Keratinocyte (primary cell): ENCODE measurements at regions not wholly inside any gene's neighbourhood (a gene's known extent, or its start where the extent isn't known, plus 50 kb on each side); places are given as distances from the start of the nearest gene placed in this dataset.

Experiments used
- DNase-seq: peaks from one replicate; pipeline ENCODE4 v3.0.0-alpha.2; 2011; ENCODE audit warnings: low read depth, missing footprints, low spot score
- FAIRE-seq: peaks from 2 replicates; lab custom pipeline; 2011; peaks lifted over from hg19 to GRCh38; lab: Jason Lieb, UNC
- H2AFZ ChIP-seq: 2 replicates; pipeline ENCODE4 v1.6.0; 2012; ENCODE audit warnings: low read length, control low read depth, inconsistent platforms; ENCODE audit not compliant: control insufficient read depth
- H3K27ac ChIP-seq: 2 replicates; pipeline ENCODE4 v1.5.1; 2011; ENCODE audit warnings: low read length; ENCODE audit not compliant: control insufficient read depth, insufficient read depth
- H3K27me3 ChIP-seq: 3 replicates; pipeline ENCODE4 v1.6.0; 2011; ENCODE audit warnings: low read length; ENCODE audit not compliant: control insufficient read depth, insufficient read depth; ENCODE audit errors: extremely low read depth
- H3K36me3 ChIP-seq, 2 experiments: 2 replicates in 1 of 2; 3 replicates in 1 of 2; pipeline ENCODE4 v1.5.1; 2011; ENCODE audit warnings: low read length in 2 of 2, mild to moderate bottlenecking in 1 of 2; ENCODE audit not compliant: control insufficient read depth in 2 of 2, insufficient read depth in 2 of 2; ENCODE audit errors: extremely low read depth in 1 of 2
- H3K4me1 ChIP-seq: 3 replicates; pipeline ENCODE4 v1.5.1; 2011; ENCODE audit warnings: low read length; ENCODE audit not compliant: control insufficient read depth, insufficient read depth; ENCODE audit errors: extremely low read depth
- H3K4me2 ChIP-seq: 3 replicates; pipeline ENCODE4 v1.6.0; 2011; ENCODE audit warnings: low read depth, low read length; ENCODE audit not compliant: control insufficient read depth, insufficient read depth; ENCODE audit errors: extremely low read depth
- H3K4me3 ChIP-seq, 3 experiments: fragments of 200-600 bp in 1 of 3; sonication (generic) in 1 of 3; 2 replicates in 2 of 3; 3 replicates in 1 of 3; pipeline ENCODE4 v1.5.1; 2011 to 2016; ENCODE audit warnings: low read length in 3 of 3, mild to moderate bottlenecking in 3 of 3, control low read depth in 2 of 3, inconsistent platforms in 1 of 3, low read depth in 1 of 3, mixed read lengths in 1 of 3, mixed run types in 1 of 3, moderate library complexity in 1 of 3; ENCODE audit not compliant: control insufficient read depth in 2 of 3, insufficient read depth in 2 of 3; ENCODE audit errors: extremely low read depth in 1 of 3
- H3K79me2 ChIP-seq: 2 replicates; pipeline ENCODE4 v1.6.0; 2012; ENCODE audit warnings: low read length; ENCODE audit not compliant: control insufficient read depth, insufficient read depth
- H3K9ac ChIP-seq: 3 replicates; pipeline ENCODE4 v1.6.0; 2011; ENCODE audit warnings: low read length; ENCODE audit not compliant: control insufficient read depth, insufficient read depth; ENCODE audit errors: extremely low read depth
- H3K9me1 ChIP-seq: 3 replicates; pipeline ENCODE4 v1.6.0; 2011; ENCODE audit warnings: low read length; ENCODE audit not compliant: control insufficient read depth, insufficient read depth; ENCODE audit errors: extremely low read depth
- H3K9me3 ChIP-seq: 2 replicates; pipeline ENCODE4 v1.5.1; 2012; ENCODE audit warnings: low read depth, low read length; ENCODE audit not compliant: control insufficient read depth
- H4K20me1 ChIP-seq: 3 replicates; pipeline ENCODE4 v1.6.0; 2011; ENCODE audit warnings: low read length; ENCODE audit not compliant: control insufficient read depth, insufficient read depth; ENCODE audit errors: extremely low read depth
- EZH2 ChIP-seq: IDR thresholded peaks from one replicate; pipeline ENCODE4 v1.6.1; 2012; ENCODE audit warnings: inconsistent platforms, mild to moderate bottlenecking, low read length, moderate library complexity
- dilution Hi-C: fragments of 300-500 bp; cut with MboI; formaldehyde crosslinking; loops from one replicate; pipeline ENCODE4 v1.7.0; 2020; ENCODE audit warnings: low sequenced_read_pairs; ENCODE audit not compliant: extremely low pct_ligation_motif_present
- TF ChIP-seq, protein P1 (sequence below), 3 experiments: IDR thresholded peaks in 1 of 3; conservative IDR thresholded peaks in 1 of 3; optimal IDR thresholded peaks in 1 of 3; 2 replicates in 2 of 3; 3 replicates in 1 of 3; pipeline versions ENCODE3 to v1.5.1; 2011; ENCODE audit warnings: low read length in 3 of 3, mild to moderate bottlenecking in 3 of 3, moderate library complexity in 2 of 3, control low read depth in 1 of 3, inconsistent platforms in 1 of 3; ENCODE audit not compliant: insufficient read depth in 2 of 3; ENCODE audit errors: extremely low read depth in 1 of 3

DNA sequence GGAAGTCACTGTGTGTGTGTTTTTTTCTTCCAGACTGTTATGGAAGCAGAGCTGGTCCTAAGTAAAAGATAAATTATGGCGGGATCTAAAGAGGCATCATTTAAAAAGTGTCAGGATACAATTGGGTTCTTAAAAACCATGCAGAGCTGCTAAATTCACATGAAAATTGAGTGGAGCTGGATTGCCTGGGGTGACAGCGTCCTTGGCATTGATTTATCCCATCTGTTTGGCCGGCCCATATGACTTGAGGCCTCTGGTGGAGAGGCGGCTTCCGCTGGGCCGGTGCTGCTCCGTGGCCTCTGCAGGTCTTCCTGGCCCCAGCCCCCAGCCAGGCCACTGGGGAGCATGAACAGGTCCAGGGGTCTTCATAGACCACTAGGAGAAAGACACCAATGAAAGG, 165.5 kb downstream of the GLI2 start:
- Histone ChIP-seq H3K9ac (no peak overlapping the region), H3K4me3 (no peak overlapping the region), H3K9me3 (no peaks in the 10 kb centered on the region), H3K4me2 (no peak overlapping the region), H2AFZ (no peak overlapping the region), H3K79me2 (no peaks in the 10 kb centered on the region), H3K4me1 (peaks cover 4% of the 10 kb centered on the region), H3K9me1 (no peaks in the 10 kb centered on the region), H3K27ac (no peak overlapping the region), H3K27me3 (peaks cover 10% of the 10 kb centered on the region), H3K36me3 (no peaks in the 10 kb centered on the region), H4K20me1 (no peaks in the 10 kb centered on the region)
- dilution Hi-C loops: no loop called here
- no peak for FAIRE-seq
- DNase-seq: no peak
- no peak for TF ChIP-seq EZH2
- TF ChIP-seq, protein P1, sequence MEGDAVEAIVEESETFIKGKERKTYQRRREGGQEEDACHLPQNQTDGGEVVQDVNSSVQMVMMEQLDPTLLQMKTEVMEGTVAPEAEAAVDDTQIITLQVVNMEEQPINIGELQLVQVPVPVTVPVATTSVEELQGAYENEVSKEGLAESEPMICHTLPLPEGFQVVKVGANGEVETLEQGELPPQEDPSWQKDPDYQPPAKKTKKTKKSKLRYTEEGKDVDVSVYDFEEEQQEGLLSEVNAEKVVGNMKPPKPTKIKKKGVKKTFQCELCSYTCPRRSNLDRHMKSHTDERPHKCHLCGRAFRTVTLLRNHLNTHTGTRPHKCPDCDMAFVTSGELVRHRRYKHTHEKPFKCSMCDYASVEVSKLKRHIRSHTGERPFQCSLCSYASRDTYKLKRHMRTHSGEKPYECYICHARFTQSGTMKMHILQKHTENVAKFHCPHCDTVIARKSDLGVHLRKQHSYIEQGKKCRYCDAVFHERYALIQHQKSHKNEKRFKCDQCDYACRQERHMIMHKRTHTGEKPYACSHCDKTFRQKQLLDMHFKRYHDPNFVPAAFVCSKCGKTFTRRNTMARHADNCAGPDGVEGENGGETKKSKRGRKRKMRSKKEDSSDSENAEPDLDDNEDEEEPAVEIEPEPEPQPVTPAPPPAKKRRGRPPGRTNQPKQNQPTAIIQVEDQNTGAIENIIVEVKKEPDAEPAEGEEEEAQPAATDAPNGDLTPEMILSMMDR (optimal IDR thresholded peaks at IDR 0.05 in 1 of 3, IDR thresholded peaks at IDR 0.05 in 1 of 3, conservative IDR thresholded peaks at IDR 0.05 in 1 of 3; ENCODE audit: extremely low read depth in 1 of 3, insufficient read depth in 2 of 3, low read length in 3 of 3): no peak

DNA sequence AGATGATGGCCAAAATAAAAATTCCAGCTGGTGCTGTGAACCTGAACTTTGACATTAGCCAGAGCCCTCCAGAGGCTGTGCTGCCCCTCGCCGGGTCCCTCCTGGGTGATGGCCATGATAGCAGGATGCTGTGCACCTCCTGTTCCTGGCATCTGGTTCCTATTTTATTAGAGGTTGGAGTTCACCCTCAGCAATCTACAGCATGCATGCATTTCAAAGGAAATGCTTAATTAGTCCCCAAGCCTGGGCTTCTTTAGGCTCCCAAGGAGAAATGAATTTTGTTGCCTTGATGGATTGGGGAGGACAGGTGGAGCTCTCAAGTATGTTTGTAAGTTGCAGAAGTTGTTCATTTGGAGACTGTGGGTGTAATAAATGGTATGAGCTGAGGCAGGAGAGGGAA, 166.9 kb downstream of the GLI2 start:
- H3K4me2 ChIP-seq: no peak overlapping the region
- H3K9me3 ChIP-seq: no peaks in the 10 kb centered on the region
- no peaks in the 10 kb centered on the region for H3K79me2 ChIP-seq
- TF ChIP-seq, protein P1 (optimal IDR thresholded peaks at IDR 0.05 in 1 of 3, IDR thresholded peaks at IDR 0.05 in 1 of 3, conservative IDR thresholded peaks at IDR 0.05 in 1 of 3; ENCODE audit: extremely low read depth in 1 of 3, insufficient read depth in 2 of 3, low read length in 3 of 3): no peak
- TF ChIP-seq EZH2: no peak
- H3K4me3 ChIP-seq: no peak overlapping the region
- H2AFZ ChIP-seq: no peak overlapping the region
- no peaks in the 10 kb centered on the region for H3K9me1 ChIP-seq
- H3K36me3 ChIP-seq: no peaks in the 10 kb centered on the region
- peaks cover 10% of the 10 kb centered on the region for H3K27me3 ChIP-seq
- dilution Hi-C loops: no loop called here
- no peak for FAIRE-seq
- H3K4me1 ChIP-seq: peaks cover 4% of the 10 kb centered on the region
- H3K9ac ChIP-seq: no peak overlapping the region
- no peaks in the 10 kb centered on the region for H4K20me1 ChIP-seq
- no peak for DNase-seq
- no peak overlapping the region for H3K27ac ChIP-seq
